T-helper 17 cell (primary cell): ENCODE measurements at regions not wholly inside any gene's neighbourhood (a gene's known extent, or its start where the extent isn't known, plus 50 kb on each side); places are given as distances from the start of the nearest gene placed in this dataset.

Source experiments
- ATAC-seq: fragments of 150-1000 bp; cut with Tn5 transposase; 2 replicates; pipeline ENCODE4 v1.10.0; 2021; ENCODE audit warnings: mild to moderate bottlenecking, moderate library complexity
- DNase-seq, 3 donors: peaks; one replicate each; pipeline versions ENCODE4 v3.0.0 to v3.0.0-alpha.2; 2020 to 2021
- H3K9me3 ChIP-seq: one replicate; pipeline ENCODE4 v1.7.0; 2013; ENCODE audit warnings: low read length, mild to moderate bottlenecking; ENCODE audit not compliant: control insufficient read depth, poor library complexity, severe bottlenecking
- H3K27ac Mint-ChIP-seq: one replicate; pipeline ENCODE4 v1.8.0; 2022; ENCODE audit warnings: mild to moderate bottlenecking, moderate library complexity, mixed read lengths
- H3K27me3 Mint-ChIP-seq: one replicate; pipeline ENCODE4 v1.8.0; 2022; ENCODE audit warnings: mixed read lengths
- H3K36me3 Mint-ChIP-seq: one replicate; pipeline ENCODE4 v1.8.0; 2022; ENCODE audit warnings: low read depth, mixed read lengths
- H3K4me1 Mint-ChIP-seq: one replicate; pipeline ENCODE4 v1.8.0; 2022; ENCODE audit warnings: mild to moderate bottlenecking, mixed read lengths
- H3K4me3 Mint-ChIP-seq: one replicate; pipeline ENCODE4 v1.8.0; 2022; ENCODE audit warnings: mild to moderate bottlenecking, moderate library complexity, mixed read lengths

DNA sequence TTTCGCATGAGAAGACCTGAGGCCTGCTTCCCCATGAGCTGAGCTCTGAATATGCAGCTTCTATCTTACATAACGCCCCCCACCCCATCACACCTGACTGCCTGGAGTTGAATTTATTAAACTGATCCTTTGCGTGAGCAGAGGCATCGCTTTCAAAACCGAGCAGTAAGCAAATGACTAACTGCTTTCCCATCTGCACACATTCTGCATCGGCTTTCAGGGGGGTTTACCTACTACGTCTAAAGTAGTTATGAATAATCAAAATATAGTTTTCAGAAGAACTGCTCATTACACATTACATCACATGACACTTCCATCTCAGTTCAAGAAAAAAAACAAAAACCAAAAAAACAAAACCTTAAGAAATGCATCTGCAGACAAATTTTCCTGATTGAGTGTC lies 54.7 kb upstream of the EGR2 start:
- no peaks in the 10 kb centered on the region for H3K9me3 ChIP-seq
- Mint-ChIP-seq H3K4me1 (no peaks in the 10 kb centered on the region), H3K36me3 (no peaks in the 10 kb centered on the region), H3K27ac (no peak overlapping the region), H3K27me3 (peaks cover 31% of the 10 kb centered on the region), H3K4me3 (no peak overlapping the region)
- no peak for ATAC-seq
- no peak for DNase-seq

DNA sequence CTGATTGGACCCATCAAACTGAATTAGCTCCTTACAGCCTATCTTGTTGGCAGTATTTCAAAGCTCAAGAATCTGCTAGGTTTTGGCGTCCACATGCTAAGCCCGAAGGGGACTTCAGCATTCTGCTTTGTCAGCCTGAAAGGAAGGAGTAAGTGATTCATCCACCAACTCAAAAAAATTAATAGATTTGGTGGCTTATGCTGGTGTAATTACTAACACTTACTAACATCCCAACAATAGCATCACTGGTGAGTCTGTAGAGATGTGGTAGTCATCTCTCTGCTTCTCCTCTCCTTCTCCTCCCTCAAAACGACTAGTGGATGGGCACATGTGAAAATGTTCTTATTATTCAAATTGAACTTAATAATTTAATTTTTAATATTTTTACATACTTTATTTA lies 53.8 kb upstream of the EGR2 start:
- Mint-ChIP-seq H3K4me3 (no peak overlapping the region), H3K4me1 (no peaks in the 10 kb centered on the region), H3K27ac (no peak overlapping the region), H3K27me3 (peaks cover 25% of the 10 kb centered on the region), H3K36me3 (no peaks in the 10 kb centered on the region)
- ATAC-seq (no peak), DNase-seq (no peak)
- no peaks in the 10 kb centered on the region for H3K9me3 ChIP-seq

DNA sequence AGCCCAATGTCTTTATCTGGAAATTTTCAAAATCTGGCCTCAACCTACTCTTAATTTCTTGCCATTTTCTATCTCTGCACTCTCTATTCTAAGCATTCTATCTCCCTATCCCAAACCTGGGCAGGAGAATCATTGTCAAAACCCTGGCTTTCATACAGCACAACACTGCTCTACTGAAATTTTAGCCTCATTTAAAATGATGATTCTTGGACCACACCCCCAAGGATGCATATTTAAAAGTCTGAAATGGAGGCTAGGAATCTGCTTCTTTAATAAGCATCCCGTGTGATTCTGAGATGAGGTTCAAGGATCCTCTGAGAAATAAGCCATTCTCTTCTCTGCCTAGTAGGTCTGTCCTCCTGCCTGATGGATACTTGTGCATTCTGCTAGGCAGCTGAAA lies 50.8 kb upstream of the EGR2 start:
- no peak overlapping the region for H3K4me3 Mint-ChIP-seq
- peaks cover 6% of the 10 kb centered on the region for H3K4me1 Mint-ChIP-seq
- DNase-seq, result no peak
- ATAC-seq, result no peak
- H3K27me3 Mint-ChIP-seq, result peaks cover 25% of the 10 kb centered on the region
- no peaks in the 10 kb centered on the region for H3K9me3 ChIP-seq
- no peak overlapping the region for H3K27ac Mint-ChIP-seq
- no peaks in the 10 kb centered on the region for H3K36me3 Mint-ChIP-seq

DNA sequence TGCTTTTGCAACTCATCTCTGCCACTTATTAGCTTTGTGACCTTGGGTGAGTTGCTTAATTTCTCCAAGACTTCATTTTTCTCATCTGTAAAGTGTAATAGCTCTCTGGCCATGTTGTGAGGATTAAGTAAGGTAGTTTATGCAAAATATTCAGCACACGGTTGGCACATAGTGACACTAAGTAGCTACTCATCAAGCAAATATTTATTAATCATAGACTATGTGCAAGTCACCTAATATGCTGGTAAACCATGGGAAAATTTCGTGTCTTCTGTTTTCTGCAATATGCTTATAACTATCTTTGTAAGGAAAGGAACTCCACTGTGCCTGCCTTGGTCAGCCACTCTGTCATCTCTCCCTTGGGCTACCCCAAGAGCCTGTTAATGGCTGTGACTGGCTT lies 50.3 kb upstream of the EGR2 start:
- Mint-ChIP-seq H3K4me1 (peaks cover 7% of the 10 kb centered on the region), H3K4me3 (no peak overlapping the region), H3K27ac (no peak overlapping the region), H3K27me3 (peaks cover 25% of the 10 kb centered on the region), H3K36me3 (no peaks in the 10 kb centered on the region)
- no peak for ATAC-seq
- no peak for DNase-seq
- H3K9me3 ChIP-seq, result no peaks in the 10 kb centered on the region
